T-helper 17 cell (primary cell): ENCODE measurements at regions not wholly inside any gene's neighbourhood (a gene's known extent, or its start where the extent isn't known, plus 50 kb on each side); places are given as distances from the start of the nearest gene placed in this dataset.

ENCODE experiments used
- ATAC-seq: fragments of 150-1000 bp; cut with Tn5 transposase; 2 replicates; pipeline ENCODE4 v1.10.0; 2021; ENCODE audit warnings: mild to moderate bottlenecking, moderate library complexity
- DNase-seq, 3 donors: peaks; one replicate each; pipeline versions ENCODE4 v3.0.0 to v3.0.0-alpha.2; 2020 to 2021
- H3K9me3 ChIP-seq: one replicate; pipeline ENCODE4 v1.7.0; 2013; ENCODE audit warnings: low read length, mild to moderate bottlenecking; ENCODE audit not compliant: control insufficient read depth, poor library complexity, severe bottlenecking
- H3K27ac Mint-ChIP-seq: one replicate; pipeline ENCODE4 v1.8.0; 2022; ENCODE audit warnings: mild to moderate bottlenecking, moderate library complexity, mixed read lengths
- H3K27me3 Mint-ChIP-seq: one replicate; pipeline ENCODE4 v1.8.0; 2022; ENCODE audit warnings: mixed read lengths
- H3K36me3 Mint-ChIP-seq: one replicate; pipeline ENCODE4 v1.8.0; 2022; ENCODE audit warnings: low read depth, mixed read lengths
- H3K4me1 Mint-ChIP-seq: one replicate; pipeline ENCODE4 v1.8.0; 2022; ENCODE audit warnings: mild to moderate bottlenecking, mixed read lengths
- H3K4me3 Mint-ChIP-seq: one replicate; pipeline ENCODE4 v1.8.0; 2022; ENCODE audit warnings: mild to moderate bottlenecking, moderate library complexity, mixed read lengths

DNA sequence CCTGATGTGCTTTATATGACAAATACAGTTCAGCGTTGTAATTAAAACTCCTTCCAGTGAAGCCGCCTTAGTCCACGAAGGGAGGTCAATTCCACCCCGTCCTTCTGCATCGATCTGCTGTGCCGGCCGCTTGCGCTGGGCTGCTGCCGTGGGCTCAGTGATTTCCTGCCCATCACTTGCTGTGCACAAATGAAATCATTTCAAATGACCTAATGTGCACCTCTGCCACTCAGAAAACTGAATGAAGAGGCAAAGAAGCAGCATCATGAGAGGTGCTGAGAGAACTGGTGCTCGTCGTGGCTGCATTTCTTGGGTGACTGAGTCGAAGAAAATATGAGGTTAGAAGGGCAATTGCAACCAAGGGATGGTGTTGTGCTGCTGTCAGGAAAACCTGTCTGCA is 144.3 kb upstream of the SYT6 start:
- Mint-ChIP-seq H3K36me3 (peaks cover 2% of the 10 kb centered on the region), H3K4me1 (peaks cover 14% of the 10 kb centered on the region), H3K27ac (no peak overlapping the region), H3K4me3 (no peak overlapping the region), H3K27me3 (peaks cover 34% of the 10 kb centered on the region)
- no peak for DNase-seq
- ATAC-seq = no peak
- no peaks in the 10 kb centered on the region for H3K9me3 ChIP-seq

DNA sequence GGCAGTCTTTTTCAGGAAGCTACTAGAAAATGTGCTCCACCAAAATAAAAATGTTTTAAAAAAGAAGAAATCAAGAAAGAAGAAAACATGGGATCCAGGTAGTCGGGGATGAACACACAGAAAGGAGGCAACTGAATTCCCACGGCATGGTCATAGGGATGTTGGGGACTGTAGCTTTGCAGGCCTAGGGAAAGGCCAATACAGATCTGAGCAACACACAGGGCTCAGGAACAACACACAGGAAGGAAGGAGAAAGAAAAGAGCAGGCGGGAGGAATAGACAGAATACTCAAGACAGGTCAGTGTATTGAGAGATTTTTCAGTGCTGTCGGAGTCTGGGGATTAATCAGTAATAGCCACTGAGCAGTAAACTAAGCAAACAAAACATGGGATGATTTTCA is 142.7 kb upstream of the SYT6 start:
- ATAC-seq (no peak), DNase-seq (no peak)
- Mint-ChIP-seq H3K4me1 (peaks cover 13% of the 10 kb centered on the region), H3K27me3 (peaks cover 34% of the 10 kb centered on the region), H3K27ac (peak overlapping the region; percentile 74), H3K36me3 (peaks cover 2% of the 10 kb centered on the region), H3K4me3 (no peak overlapping the region)
- no peaks in the 10 kb centered on the region for H3K9me3 ChIP-seq

- H3K4me3 Mint-ChIP-seq = no peak overlapping the region
- peaks cover 2% of the 10 kb centered on the region for H3K36me3 Mint-ChIP-seq
- peak overlapping the region; percentile 74 for H3K27ac Mint-ChIP-seq
- no peaks in the 10 kb centered on the region for H3K9me3 ChIP-seq
- ATAC-seq (no peak), DNase-seq (no peak)
- H3K4me1 Mint-ChIP-seq = peaks cover 11% of the 10 kb centered on the region
- H3K27me3 Mint-ChIP-seq = peaks cover 32% of the 10 kb centered on the region
These were observed 141.7 kb upstream of the SYT6 start for GRCh38 chr1:114295321-114295720.

DNA sequence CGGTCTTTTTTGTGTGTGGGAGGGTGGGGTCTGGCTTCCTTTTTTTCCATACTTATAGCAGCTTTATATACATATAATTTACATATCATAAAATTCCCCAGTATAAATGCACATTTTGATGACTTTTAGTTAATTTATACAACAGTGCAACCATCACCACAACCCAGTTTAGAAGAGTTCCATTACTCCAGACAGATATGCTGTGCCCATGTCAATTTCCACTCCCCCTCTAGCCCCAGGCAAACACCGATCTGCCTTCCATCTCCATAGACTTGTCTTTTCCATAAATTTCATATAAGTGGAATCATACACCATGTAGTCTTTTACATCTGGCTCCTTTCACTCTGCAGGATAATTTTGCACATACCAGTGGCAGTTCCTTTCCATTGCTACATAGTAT is 139.2 kb upstream of the SYT6 start:
- Mint-ChIP-seq H3K36me3 (no peaks in the 10 kb centered on the region), H3K27ac (no peak overlapping the region), H3K4me3 (no peak overlapping the region), H3K27me3 (peaks cover 21% of the 10 kb centered on the region), H3K4me1 (peaks cover 8% of the 10 kb centered on the region)
- DNase-seq (no peak), ATAC-seq (no peak)
- H3K9me3 ChIP-seq = no peaks in the 10 kb centered on the region

DNA sequence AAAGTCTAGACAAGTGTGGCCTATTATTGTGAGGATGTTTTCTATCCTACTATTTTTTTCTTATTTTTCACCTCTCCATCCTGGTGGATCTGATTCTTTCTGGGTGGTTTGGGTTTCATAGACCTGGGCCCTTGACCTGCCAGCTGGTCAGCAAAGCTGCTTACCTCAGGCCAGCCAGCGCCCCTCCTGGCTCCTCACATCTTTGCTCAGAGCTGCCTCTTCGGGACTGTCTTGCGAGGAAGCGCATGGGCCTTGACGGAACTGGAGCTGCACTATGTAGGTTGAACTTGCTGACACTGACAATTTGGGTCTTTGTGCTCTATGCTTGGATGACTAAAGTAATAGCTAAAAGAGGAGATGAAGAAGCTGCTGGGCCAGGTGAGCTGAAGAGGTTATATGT is 138.5 kb upstream of the SYT6 start:
- Mint-ChIP-seq H3K27ac (no peak overlapping the region), H3K4me1 (peaks cover 8% of the 10 kb centered on the region), H3K4me3 (no peak overlapping the region), H3K36me3 (no peaks in the 10 kb centered on the region), H3K27me3 (peaks cover 16% of the 10 kb centered on the region)
- DNase-seq = no peak
- no peaks in the 10 kb centered on the region for H3K9me3 ChIP-seq
- no peak for ATAC-seq

GRCh38 chr1:114290776-114291175 is 137.1 kb upstream of the SYT6 start:
- ATAC-seq (no peak), DNase-seq (no peak)
- no peaks in the 10 kb centered on the region for H3K36me3 Mint-ChIP-seq
- H3K27ac Mint-ChIP-seq = peak overlapping the region; percentile 27
- peaks cover 9% of the 10 kb centered on the region for H3K27me3 Mint-ChIP-seq
- no peak overlapping the region for H3K4me3 Mint-ChIP-seq
- peaks cover 5% of the 10 kb centered on the region for H3K4me1 Mint-ChIP-seq
- H3K9me3 ChIP-seq = no peaks in the 10 kb centered on the region

- Mint-ChIP-seq H3K27ac (peak overlapping the region; percentile 27), H3K36me3 (no peaks in the 10 kb centered on the region), H3K27me3 (peaks cover 9% of the 10 kb centered on the region), H3K4me1 (peaks cover 5% of the 10 kb centered on the region), H3K4me3 (no peak overlapping the region)
- no peaks in the 10 kb centered on the region for H3K9me3 ChIP-seq
- no peak for ATAC-seq
- DNase-seq = no peak
These were observed 136.7 kb upstream of the SYT6 start for GRCh38 chr1:114290341-114290740.

GRCh38 chr1:114289824-114290223 is 136.2 kb upstream of the SYT6 start:
- ATAC-seq = no peak
- no peak for DNase-seq
- Mint-ChIP-seq H3K27ac (no peak overlapping the region), H3K36me3 (no peaks in the 10 kb centered on the region), H3K27me3 (peaks cover 9% of the 10 kb centered on the region), H3K4me1 (peaks cover 5% of the 10 kb centered on the region), H3K4me3 (no peak overlapping the region)
- H3K9me3 ChIP-seq = no peaks in the 10 kb centered on the region

GRCh38 chr1:114289306-114289705 is 135.6 kb upstream of the SYT6 start:
- H3K9me3 ChIP-seq = no peaks in the 10 kb centered on the region
- DNase-seq (no peak), ATAC-seq (no peak)
- Mint-ChIP-seq H3K4me1 (peaks cover 5% of the 10 kb centered on the region), H3K4me3 (no peak overlapping the region), H3K27ac (no peak overlapping the region), H3K27me3 (peaks cover 5% of the 10 kb centered on the region), H3K36me3 (no peaks in the 10 kb centered on the region)

GRCh38 chr1:114286960-114287359 is 133.3 kb upstream of the SYT6 start:
- Mint-ChIP-seq H3K27ac (no peak overlapping the region), H3K4me1 (peaks cover 3% of the 10 kb centered on the region), H3K27me3 (no peaks in the 10 kb centered on the region), H3K4me3 (no peak overlapping the region), H3K36me3 (no peaks in the 10 kb centered on the region)
- ATAC-seq = no peak
- DNase-seq = no peak
- no peaks in the 10 kb centered on the region for H3K9me3 ChIP-seq

DNA sequence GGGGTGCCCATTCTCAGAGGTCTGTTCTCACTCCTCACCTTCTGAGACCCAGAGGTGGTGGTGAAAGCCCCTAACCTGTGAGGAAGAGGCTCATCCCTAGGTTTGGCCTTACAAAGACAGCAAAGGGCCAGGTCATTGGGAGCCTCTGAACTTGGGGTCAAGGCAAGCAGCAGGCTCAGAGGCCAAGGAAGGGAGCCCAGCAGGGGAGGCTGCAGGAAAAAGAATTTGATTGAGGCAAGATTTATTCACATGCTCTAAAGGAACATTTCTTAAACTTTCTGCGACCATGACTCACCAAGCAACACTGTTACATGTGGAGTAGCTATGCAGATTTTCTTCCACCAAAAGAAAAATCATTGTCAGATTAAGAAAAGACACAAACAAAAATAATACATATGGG is 132.5 kb upstream of the SYT6 start:
- DNase-seq = no peak
- ATAC-seq = no peak
- Mint-ChIP-seq H3K27ac (no peak overlapping the region), H3K36me3 (no peaks in the 10 kb centered on the region), H3K27me3 (no peaks in the 10 kb centered on the region), H3K4me1 (peaks cover 3% of the 10 kb centered on the region), H3K4me3 (no peak overlapping the region)
- H3K9me3 ChIP-seq = no peaks in the 10 kb centered on the region

- Mint-ChIP-seq H3K27ac (no peak overlapping the region), H3K4me3 (no peak overlapping the region), H3K4me1 (peaks cover 3% of the 10 kb centered on the region), H3K36me3 (no peaks in the 10 kb centered on the region), H3K27me3 (no peaks in the 10 kb centered on the region)
- ATAC-seq (peak; percentile 100), DNase-seq (peak; percentile 61 to 78 (median 62))
- no peaks in the 10 kb centered on the region for H3K9me3 ChIP-seq
These were observed 129.2 kb upstream of the SYT6 start for GRCh38 chr1:114282751-114283403.

DNA sequence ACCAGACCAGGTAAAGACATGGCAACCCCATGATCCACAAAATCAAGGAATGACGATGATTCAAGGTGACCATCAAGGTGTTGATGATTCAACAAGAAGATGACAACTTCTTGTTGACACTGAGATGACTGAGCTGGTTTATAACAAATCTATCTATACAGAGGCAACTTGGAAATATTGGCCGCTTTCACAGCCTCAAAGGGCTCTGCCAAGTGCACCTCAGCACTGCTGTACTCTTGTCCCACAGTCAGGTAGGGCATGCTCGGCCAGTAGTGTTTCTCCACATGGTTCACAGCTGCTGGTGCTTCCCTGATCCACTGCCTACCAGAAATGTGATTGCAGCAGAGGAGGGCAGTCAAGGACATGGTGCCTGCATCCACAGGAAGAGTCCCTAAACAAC is 125.2 kb upstream of the SYT6 start:
- H3K36me3 Mint-ChIP-seq = peaks cover 3% of the 10 kb centered on the region
- no peak overlapping the region for H3K4me3 Mint-ChIP-seq
- H3K4me1 Mint-ChIP-seq = peaks cover 3% of the 10 kb centered on the region
- peaks cover 16% of the 10 kb centered on the region for H3K27me3 Mint-ChIP-seq
- ATAC-seq = no peak
- no peak overlapping the region for H3K27ac Mint-ChIP-seq
- no peaks in the 10 kb centered on the region for H3K9me3 ChIP-seq
- DNase-seq = no peak

DNA sequence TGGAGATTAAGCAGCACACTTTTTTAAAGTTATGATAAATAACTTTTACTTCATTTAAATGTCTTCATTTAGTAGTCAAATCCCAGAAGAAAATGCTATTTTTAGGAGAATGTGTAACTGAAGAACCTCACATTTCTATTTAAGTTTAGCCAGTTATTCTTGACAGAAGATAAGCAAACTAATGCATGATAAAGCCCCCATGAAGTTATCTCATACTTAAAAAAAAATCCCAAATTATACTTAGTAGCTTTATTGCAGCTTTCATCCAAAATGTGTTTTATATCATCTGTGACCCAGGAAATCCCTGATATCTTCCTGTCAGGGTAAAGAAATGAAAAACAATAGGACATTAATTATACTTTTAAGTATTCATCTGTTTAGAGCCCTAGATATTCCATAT is 124.8 kb upstream of the SYT6 start:
- no peak for ATAC-seq
- peaks cover 3% of the 10 kb centered on the region for H3K36me3 Mint-ChIP-seq
- no peaks in the 10 kb centered on the region for H3K9me3 ChIP-seq
- no peak overlapping the region for H3K4me3 Mint-ChIP-seq
- H3K27ac Mint-ChIP-seq = no peak overlapping the region
- H3K4me1 Mint-ChIP-seq = peaks cover 3% of the 10 kb centered on the region
- peaks cover 16% of the 10 kb centered on the region for H3K27me3 Mint-ChIP-seq
- DNase-seq = no peak
